Ishikawa (cell line): ENCODE measurements at regions not wholly inside any gene's neighbourhood (a gene's known extent, or its start where the extent isn't known, plus 50 kb on each side); places are given as distances from the start of the nearest gene placed in this dataset.

Experiments
- EGR1 ChIP-seq: IDR thresholded peaks from 2 replicates; pipeline ENCODE4 v1.6.1; 2012
- FOXM1 ChIP-seq: IDR thresholded peaks from 2 replicates; pipeline ENCODE4 v1.6.1; 2012; ENCODE audit warnings: low read depth, borderline replicate concordance

DNA sequence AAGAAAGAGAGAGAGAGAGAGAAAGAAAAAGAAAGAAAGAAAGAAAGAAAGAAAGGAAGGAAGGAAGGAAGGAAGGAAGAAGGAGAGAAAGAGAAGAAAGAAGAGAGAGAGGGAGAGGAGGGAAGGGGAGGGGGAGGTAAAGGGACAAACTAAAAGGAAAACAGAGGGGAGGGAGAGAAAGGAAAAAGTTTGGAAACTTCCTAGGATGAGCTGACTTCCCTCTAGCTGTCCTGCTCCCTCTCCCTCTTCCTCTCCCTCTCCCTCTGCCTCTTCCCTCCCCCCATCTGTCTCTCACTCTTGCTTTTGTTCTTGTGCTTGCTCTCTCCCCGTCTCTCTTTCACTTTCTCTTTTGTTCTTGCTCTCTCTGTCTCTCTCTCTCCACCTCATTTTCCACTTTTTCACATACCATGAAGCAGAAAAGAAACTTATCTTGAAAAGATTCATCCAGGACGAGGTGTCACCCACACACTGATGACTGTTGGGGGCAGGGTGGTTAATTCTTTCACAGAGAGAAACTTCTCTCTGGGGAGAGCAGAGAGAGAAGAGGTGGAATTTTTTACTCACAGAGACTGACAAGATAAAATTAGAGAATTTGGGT lies 56.4 kb upstream of the DUSP22 start:
- TF ChIP-seq FOXM1 (no peak), EGR1 (no peak)
